ENCODE measurements at regions not wholly inside any gene's neighbourhood (a gene's known extent, or its start where the extent isn't known, plus 50 kb on each side); places are given as distances from the start of the nearest gene placed in this dataset.
"Not testable (repeated sequence)": the region's sequence is repeated elsewhere in the genome, so short reads cannot be mapped to it uniquely, and the experiment has no call there.

- intact Hi-C loops (cut with DNase I): no loop called here
- no peak for TF ChIP-seq POLR2A (IDR thresholded peaks at IDR 0.05)
- H3K4me3 ChIP-seq: no peak overlapping the region
Measured at GRCh38 chr6:25136854-25137253, 142.3 kb upstream of the CARMIL1 start.

DNA sequence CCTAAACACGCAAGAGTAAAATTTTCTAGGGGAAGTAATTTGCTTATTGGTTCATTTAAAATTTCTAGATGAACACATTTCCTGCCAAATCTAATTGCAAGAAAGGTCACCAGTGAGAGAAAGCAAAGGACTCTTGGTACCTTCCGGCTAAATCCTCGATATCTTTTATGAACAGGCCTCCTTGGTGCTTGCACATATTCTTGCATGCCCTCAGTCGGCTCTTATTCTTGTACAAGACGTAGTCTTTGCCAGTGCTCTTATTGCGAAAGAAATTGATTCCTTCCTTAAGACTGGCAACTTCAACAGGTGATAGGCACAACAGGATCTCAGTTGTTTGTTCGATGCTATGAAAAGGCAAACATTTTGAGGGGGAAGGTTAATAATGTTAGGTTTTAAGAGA lies 141.7 kb upstream of the CARMIL1 start:
- intact Hi-C loops (cut with DNase I): no loop called here
- H3K9me3 ChIP-seq: no peaks in the 10 kb centered on the region
- H3K4me3 ChIP-seq: peak overlapping the region; percentile 16 to 27
- H3K27me3 ChIP-seq (replicated peaks; ENCODE audit: insufficient read depth): no peaks in the 10 kb centered on the region
- 51% methylated on average over 7 of the region's 7 CpGs for WGBS
- no peak for DNase-seq (ENCODE audit: low spot score)
- TF ChIP-seq POLR2A (IDR thresholded peaks at IDR 0.05) (no peak), CTCF (IDR thresholded peaks at IDR 0.05) (no peak), POLR2AphosphoS5 (IDR thresholded peaks at IDR 0.05) (no peak)
- no peaks in the 10 kb centered on the region for H3K36me3 ChIP-seq
- H3K4me1 ChIP-seq (replicated peaks): no peaks in the 10 kb centered on the region
- peak overlapping the region; percentile 65 to 68 for H3K27ac ChIP-seq

More at GRCh38 chr6:25136854-25137253, 142.3 kb upstream of the CARMIL1 start:
- Histone ChIP-seq H3K36me3 (no peaks in the 10 kb centered on the region), H3K4me1 (replicated peaks) (no peaks in the 10 kb centered on the region), H3K9me3 (no peaks in the 10 kb centered on the region), H3K27ac (peak overlapping the region in 1 of 2 donors; percentile 14), H3K27me3 (replicated peaks; ENCODE audit: insufficient read depth) (no peaks in the 10 kb centered on the region)
- DNase-seq (ENCODE audit: low spot score): no peak
- WGBS: 58% methylated on average over 3 of the region's 3 CpGs

GRCh38 chr6:25137916-25138232 lies 141.3 kb upstream of the CARMIL1 start:
- TF ChIP-seq POLR2A (IDR thresholded peaks at IDR 0.05): no peak
- no peak for TF ChIP-seq POLR2AphosphoS5 (IDR thresholded peaks at IDR 0.05)
- no peak for TF ChIP-seq CTCF (IDR thresholded peaks at IDR 0.05)
- Histone ChIP-seq H3K9me3 (no peaks in the 10 kb centered on the region), H3K27ac (peak overlapping the region; percentile 65 to 68), H3K4me3 (peak overlapping the region; percentile 16 to 27), H3K27me3 (replicated peaks; ENCODE audit: insufficient read depth) (no peaks in the 10 kb centered on the region), H3K4me1 (replicated peaks) (no peaks in the 10 kb centered on the region), H3K36me3 (no peaks in the 10 kb centered on the region)
- intact Hi-C loops (cut with DNase I): no loop called here
- DNase-seq (ENCODE audit: low spot score): no peak
- 29% methylated on average over 5 of the region's 5 CpGs for WGBS

DNA sequence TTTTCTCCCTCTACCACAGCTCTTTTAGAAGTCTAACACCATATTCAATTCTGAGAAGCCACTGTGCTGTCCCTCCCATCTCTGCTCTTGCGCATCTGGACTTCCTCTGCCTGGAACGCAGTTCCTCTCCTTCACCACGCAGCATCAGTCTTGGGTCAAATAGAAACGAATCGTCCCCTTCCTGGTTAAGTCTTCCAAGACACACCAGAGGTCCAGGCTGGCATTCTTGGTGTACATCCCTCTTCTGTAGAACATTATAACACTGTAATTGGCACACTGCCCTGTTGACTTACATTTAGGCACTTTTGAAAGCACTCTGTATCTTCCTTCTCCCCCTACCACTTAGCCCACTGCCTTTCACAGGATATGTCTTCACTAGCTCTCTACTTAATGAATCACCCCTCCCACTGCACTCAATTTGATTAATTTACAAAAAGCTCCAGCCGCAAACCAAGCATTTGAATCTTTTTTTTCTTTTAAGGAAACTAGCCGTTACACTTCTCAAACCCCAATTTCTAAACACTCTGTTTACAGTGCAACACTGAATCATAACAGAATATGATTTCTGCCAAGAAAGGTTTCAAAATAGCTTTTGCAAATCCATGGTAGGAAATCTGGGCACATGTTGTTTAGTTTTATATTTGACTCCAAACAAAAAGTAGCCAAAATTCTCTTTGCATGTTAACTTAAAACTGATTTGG lies 140.8 kb upstream of the CARMIL1 start:
- DNase-seq (ENCODE audit: low spot score): peak; percentile 24
- intact Hi-C loops (cut with DNase I): no loop called here
- H3K9me3 ChIP-seq: no peaks in the 10 kb centered on the region
- peak overlapping the region; percentile 65 to 68 for H3K27ac ChIP-seq
- H3K4me1 ChIP-seq (replicated peaks): no peaks in the 10 kb centered on the region
- H3K4me3 ChIP-seq: peak overlapping the region; percentile 16 to 27
- TF ChIP-seq CTCF (IDR thresholded peaks at IDR 0.05) (peak in 2 of 4 experiments; percentile 14 to 23), POLR2AphosphoS5 (IDR thresholded peaks at IDR 0.05) (peak; percentile 49), POLR2A (IDR thresholded peaks at IDR 0.05) (peak; percentile 23)
- H3K27me3 ChIP-seq (replicated peaks; ENCODE audit: insufficient read depth): no peaks in the 10 kb centered on the region
- H3K36me3 ChIP-seq: no peaks in the 10 kb centered on the region
- WGBS: 4% methylated on average over 7 of the region's 7 CpGs

- Histone ChIP-seq H3K27me3 (replicated peaks; ENCODE audit: insufficient read depth) (no peaks in the 10 kb centered on the region), H3K36me3 (no peaks in the 10 kb centered on the region), H3K4me3 (peak overlapping the region; percentile 16 to 27), H3K9me3 (no peaks in the 10 kb centered on the region), H3K27ac (peak overlapping the region; percentile 65 to 68), H3K4me1 (replicated peaks) (no peaks in the 10 kb centered on the region)
- DNase-seq (ENCODE audit: low spot score): no peak
- TF ChIP-seq POLR2AphosphoS5 (IDR thresholded peaks at IDR 0.05) (no peak), POLR2A (IDR thresholded peaks at IDR 0.05) (no peak), CTCF (IDR thresholded peaks at IDR 0.05) (no peak)
- WGBS: 2% methylated on average over 2 of the region's 2 CpGs
- intact Hi-C loops (cut with DNase I): no loop called here
Measured at GRCh38 chr6:25138934-25139415, 140.2 kb upstream of the CARMIL1 start.

GRCh38 chr6:25139608-25140007 lies 139.6 kb upstream of the CARMIL1 start:
- H3K4me3 ChIP-seq; H3K27me3 ChIP-seq (replicated peaks; ENCODE audit: insufficient read depth); H3K27ac ChIP-seq; H3K36me3 ChIP-seq; DNase-seq (ENCODE audit: low spot score); H3K9me3 ChIP-seq; intact Hi-C loops (cut with DNase I); H3K4me1 ChIP-seq (replicated peaks): not testable (repeated sequence)
- 87% methylated on average over 36 of the region's 36 CpGs for WGBS
